HG03354 (cell line): ENCODE measurements at regions not wholly inside any gene's neighbourhood (a gene's known extent, or its start where the extent isn't known, plus 50 kb on each side); places are given as distances from the start of the nearest gene placed in this dataset.

Experiments
- ATAC-seq: cut with Tn5 transposase; IDR thresholded peaks from one replicate; pipeline ENCODE4 v1.9.1; 2021; ENCODE audit warnings: mild to moderate bottlenecking; ENCODE audit not compliant: unreplicated experiment, poor library complexity, severe bottlenecking

GRCh38 chr17:72250206-72250605 lies 129.4 kb downstream of the SOX9 start:
- ATAC-seq: no peak

- ATAC-seq: no peak
These were observed 132.8 kb downstream of the SOX9 start for GRCh38 chr17:72253597-72253996.

DNA sequence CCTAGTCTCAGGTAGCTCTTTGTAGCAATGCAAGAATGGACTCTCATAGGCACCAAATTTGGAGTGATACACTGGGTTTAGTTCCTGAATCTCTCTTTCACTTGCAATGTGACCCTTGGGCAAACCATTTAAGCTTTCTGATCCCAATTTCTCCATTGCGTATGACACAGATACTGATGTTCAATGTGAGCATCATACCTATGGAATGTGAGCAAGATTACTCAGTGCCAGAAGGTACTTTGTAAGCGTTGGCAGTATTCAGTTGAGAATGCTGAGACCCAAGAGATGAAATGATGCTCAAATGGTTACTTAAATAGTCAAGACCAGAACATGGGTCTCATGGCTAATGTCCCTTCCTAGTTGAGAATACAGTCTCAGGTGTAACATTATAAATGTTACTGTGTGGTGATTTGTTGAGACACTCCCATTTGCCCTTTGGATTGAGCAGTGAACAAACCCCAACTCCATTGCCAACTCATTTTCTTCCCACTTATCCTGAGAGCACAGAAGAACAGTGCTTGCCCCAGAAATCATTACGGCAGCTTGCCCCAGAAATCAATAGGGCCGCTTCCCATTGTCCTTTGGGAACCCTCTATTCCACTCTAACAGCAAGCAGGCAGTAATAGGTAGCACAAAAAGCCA lies 134.1 kb downstream of the SOX9 start:
- no peak for ATAC-seq

DNA sequence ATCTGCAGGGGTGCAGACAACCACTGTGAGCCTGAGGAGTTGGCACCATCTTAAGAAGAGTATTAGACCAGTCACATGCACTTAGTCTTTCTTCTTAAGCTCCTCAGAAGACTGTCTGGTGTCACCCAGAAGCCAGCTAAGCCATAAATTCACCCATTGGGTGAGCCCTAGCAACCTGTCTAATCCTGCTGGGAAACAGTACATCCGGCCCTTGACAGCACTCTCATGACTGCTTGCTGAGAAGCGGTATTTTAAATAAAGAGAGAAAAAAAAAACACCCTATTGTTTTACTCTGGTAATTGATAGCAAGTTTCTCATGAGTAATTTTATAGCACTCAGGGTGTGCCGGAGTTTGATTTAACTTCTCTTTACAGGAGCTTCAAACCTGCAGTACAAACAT lies 134.7 kb downstream of the SOX9 start:
- no peak for ATAC-seq

- no peak for ATAC-seq
These were observed 137.9 kb downstream of the SOX9 start for GRCh38 chr17:72258711-72259110.

DNA sequence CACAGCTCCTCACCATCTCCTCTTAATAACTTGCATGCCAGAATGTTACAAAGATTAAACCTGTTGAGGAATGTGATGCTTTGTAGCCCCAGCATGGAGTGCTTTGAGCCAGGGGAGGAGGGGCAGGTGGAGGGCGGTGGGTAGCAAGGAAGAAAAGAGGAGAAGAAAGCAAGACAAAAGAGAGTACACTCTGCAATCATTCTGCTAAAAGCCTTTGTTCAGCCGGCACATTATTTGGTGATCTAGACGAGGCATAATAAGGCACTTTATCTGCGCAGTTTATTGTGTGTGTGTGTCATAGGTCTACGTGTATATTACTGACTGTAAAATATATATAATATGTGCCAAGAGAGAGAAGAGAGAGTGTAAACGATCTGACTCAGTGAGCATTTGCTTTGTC lies 139.1 kb downstream of the SOX9 start:
- no peak for ATAC-seq

DNA sequence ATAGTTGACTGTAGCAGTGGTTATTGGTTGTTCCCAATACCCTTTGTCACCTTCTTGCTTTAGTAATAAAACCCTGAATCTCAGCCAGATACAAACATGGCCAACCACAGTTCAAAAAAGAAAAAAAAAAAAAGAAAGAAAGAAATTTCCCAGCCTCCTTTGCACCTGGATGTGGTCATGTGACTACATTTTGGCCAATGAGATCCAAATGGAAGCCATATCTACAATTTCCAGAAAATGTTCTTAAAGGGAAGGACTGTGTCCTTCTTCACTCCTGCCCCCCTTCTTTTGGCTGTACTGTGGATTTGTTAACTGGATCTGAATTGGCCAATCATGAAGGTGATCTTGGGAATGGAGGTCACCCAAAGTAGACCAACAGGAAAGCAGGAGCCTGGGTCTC lies 141.9 kb downstream of the SOX9 start:
- ATAC-seq: no peak

DNA sequence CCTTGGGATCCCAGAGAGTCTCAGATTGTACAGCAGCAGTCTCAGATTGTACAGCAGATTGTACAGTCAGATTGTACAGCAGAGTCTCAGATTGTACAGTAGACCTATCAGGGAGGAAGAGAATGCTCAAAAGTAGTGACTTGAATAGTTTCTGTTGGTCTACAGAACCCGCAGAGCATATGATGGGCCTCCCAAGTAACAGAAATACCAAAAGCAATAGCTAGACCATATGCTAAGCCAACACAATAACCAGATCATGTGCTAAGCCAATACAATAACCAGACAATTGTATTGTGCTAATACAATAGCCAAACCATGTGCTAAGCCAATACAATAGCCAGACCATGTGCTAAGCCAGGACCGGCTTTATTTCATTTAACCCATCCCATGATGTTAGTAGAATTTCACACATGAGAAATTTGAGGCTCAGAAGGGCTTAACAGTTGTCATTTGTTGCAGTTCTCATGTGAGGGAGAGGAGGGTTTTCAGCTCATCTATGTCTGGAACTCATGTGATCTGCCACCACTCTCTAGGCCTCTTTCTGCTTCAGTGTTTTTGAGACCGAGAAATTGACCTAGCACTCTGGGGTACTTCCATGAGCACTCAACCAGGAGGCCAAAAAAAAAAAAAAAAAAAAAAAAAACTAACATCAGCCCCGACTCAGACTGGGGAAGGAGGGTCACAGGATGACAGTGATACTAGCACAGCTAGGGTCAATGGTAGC lies 144.0 kb downstream of the SOX9 start:
- ATAC-seq: no peak

- ATAC-seq: no peak
These were observed 145.4 kb downstream of the SOX9 start for GRCh38 chr17:72266112-72266775.

DNA sequence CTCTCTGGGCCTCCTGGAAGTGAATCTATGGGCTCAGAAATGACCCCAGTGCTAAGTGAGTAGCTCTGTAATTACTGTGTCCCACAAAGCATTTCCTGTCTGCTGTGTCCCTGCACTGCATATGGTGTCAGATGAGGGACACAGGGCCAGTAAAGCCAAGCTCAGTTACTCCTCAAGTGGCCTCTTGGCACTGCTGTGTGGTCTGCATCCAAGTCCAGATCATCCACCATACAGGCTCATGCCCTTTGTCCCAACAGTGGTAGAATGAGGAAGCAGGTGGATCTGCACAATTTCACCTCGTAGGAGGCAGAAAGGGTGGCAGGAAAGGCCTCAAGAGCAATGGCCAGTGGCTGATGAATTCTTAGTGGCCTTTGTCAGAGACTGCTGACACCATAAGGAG lies 146.8 kb downstream of the SOX9 start:
- ATAC-seq: no peak

GRCh38 chr17:72268431-72268830 lies 147.6 kb downstream of the SOX9 start:
- no peak for ATAC-seq

DNA sequence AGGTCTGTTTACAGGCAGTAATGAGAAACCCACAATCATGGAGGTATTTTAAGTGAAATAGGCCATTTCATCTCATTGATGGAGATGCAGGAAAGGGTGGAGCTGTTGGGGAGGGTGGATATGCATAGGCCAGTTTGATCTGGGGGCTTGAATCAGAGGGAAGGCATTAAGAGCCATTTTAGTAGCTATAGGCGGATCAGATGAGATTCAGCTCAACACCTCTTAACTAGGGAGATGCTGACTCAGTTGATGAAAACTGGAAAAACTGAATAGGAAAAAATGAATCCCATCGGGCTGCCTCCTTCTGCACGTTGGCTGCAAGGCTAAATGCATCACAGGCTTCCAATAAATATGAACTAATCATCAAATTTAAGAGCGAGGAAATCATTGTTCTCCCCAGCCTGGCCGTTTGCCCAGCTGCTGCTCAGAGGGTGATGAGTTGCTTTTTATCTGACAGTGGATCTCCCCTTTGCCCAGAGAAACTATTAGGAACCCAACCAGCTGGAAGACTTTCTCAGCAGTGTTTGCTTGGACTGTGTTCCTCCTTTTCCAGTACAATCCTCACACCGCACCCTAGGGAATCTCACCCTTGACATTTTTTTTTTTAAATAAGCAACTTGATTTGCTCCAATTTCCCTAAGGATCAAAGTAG lies 149.6 kb downstream of the SOX9 start:
- no peak for ATAC-seq

DNA sequence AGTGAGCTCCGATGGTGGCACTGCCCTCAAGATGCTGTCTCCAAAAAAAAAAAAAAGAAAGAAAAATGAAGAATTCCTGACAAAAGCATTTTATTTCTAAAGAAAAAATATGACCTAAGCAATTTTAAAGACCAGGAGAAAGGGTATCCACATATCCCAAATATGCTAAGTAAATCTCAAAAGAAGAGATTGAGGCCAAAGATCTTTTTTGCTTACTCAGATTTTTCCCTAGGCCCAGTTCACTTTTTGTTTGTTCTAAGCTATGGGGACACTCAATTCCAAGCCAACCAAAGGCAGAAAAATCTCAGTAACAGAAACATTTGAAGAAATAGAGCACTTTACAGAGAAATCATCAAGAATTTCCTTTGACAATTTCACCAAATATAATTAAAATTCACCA lies 150.8 kb downstream of the SOX9 start:
- no peak for ATAC-seq

GRCh38 chr17:72273289-72274056 lies 152.7 kb downstream of the SOX9 start:
- no peak for ATAC-seq

DNA sequence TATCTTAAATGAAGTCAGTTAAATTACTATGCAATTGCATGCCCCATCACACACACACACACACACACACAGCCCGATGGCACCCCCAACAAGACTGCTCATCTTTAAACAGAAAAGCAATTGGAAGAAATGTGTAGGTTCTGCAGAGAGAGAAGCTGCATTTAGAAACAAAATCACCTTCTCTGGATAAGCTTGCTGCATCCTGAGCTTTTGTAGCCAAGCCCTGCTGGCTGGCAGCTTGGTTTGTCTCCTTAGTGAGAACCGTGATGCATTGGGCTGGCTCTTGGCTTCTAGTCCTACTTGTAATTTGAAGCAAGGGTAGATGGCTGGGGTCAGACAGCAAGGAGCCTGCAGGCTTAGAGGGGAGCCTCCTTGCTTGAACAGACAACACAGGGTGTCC lies 153.8 kb downstream of the SOX9 start:
- no peak for ATAC-seq

- ATAC-seq: no peak
These were observed 160.1 kb downstream of the SOX9 start for GRCh38 chr17:72280881-72281280.

GRCh38 chr17:72282439-72283029 lies 161.7 kb downstream of the SOX9 start:
- no peak for ATAC-seq

DNA sequence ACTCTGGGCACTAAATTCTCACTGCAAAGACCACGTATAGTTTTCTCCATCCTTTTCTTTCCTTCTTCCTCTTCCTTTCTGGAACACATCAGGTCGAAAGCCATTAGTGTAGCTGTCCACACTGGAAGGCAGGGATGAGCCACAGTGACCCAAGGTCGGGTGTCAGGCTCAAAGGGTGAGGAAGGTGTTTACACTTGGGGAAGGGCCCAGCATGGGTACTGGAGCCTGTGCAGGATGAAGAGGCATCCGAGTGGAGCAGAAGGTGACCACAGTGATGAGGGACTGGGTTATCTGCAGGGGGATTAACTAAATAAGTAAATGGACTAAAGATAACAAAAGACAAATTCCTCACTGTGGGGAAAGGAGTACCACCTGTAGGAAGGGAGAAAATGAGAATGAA lies 164.0 kb downstream of the SOX9 start:
- ATAC-seq: no peak

DNA sequence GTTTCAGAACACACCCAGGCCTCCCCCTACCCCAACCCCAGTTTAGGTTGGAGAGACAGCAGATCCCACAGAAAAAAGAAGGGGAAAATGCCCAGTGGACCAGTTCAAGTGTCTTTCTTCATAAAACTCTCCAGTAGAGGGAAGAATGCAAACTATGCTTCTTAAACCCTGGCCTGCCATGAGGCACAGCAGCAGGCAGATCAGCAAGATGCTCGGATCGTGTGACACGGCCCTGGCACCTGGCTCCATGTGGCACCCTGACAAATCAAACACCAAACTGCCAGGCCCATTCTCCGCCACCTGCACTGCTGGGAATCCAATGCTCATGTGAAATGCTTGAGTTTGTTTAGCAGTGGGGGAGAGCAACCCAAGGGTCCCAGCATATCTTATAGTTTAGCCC lies 166.8 kb downstream of the SOX9 start:
- no peak for ATAC-seq

DNA sequence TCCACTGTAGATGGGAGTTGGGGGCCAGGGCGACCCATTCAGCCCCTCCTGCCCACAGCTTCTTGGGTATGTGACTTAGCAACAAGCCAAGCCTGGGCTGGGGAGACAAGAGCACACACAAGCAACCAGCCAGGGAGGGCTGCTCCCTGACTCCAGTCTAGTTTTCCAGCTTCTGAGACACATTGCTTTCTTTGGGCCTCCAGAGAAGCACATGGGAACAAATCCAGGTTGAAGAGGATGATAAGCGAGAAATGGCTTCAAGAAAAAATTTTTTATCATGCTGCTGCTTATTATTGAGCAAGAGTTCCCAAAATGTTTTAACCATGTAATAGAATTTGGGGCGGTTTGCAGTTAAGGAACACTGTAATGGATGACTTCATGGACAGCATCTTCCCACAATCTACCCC lies 173.7 kb downstream of the SOX9 start:
- ATAC-seq: no peak
